ENCODE measurements at regions not wholly inside any gene's neighbourhood (a gene's known extent, or its start where the extent isn't known, plus 50 kb on each side); places are given as distances from the start of the nearest gene placed in this dataset.
"Not testable (repeated sequence)": the region's sequence is repeated elsewhere in the genome, so short reads cannot be mapped to it uniquely, and the experiment has no call there.

GRCh38 chr10:87416892-87417291 is 59.3 kb downstream of the NUTM2D start:
- H3K36me3 ChIP-seq (ENCODE audit: control insufficient read depth in 2 of 2, extremely low read depth in 1 of 2, insufficient read depth in 2 of 2, low read length in 2 of 2); CTCF ChIA-PET; H3K27ac ChIP-seq (ENCODE audit: insufficient read depth, low read depth, low read length); H3K9me3 ChIP-seq (replicated peaks; ENCODE audit: control insufficient read depth, insufficient read depth, low read length); POLR2A ChIA-PET; H3K79me2 ChIP-seq (ENCODE audit: control insufficient read depth, insufficient read depth, low read length); H4K20me1 ChIP-seq (replicated peaks; ENCODE audit: control insufficient read depth, extremely low read depth, insufficient read depth, low read length); H2AFZ ChIP-seq (ENCODE audit: low read depth, low read length); dilution Hi-C loops (cut with MboI; ENCODE audit: extremely low pct_ligation_motif_present, low sequenced_read_pairs); H3K27me3 ChIP-seq (ENCODE audit: control insufficient read depth in 2 of 2, insufficient read depth in 2 of 2, low read length in 2 of 2); BruUV-seq (replicated peaks); FAIRE-seq; H3K4me1 ChIP-seq (ENCODE audit: control insufficient read depth, extremely low read depth, insufficient read depth, low read length); intact Hi-C loops (cut with micrococcal nuclease); H3K4me3 ChIP-seq (replicated peaks in 1 of 3; ENCODE audit: insufficient read depth in 1 of 3, low read depth in 1 of 3, low read length in 3 of 3); H3K4me2 ChIP-seq (ENCODE audit: insufficient read depth, low read length); DNase-seq (ENCODE audit: low read depth, low spot score); H3K9me1 ChIP-seq (replicated peaks; ENCODE audit: control insufficient read depth, extremely low read depth, insufficient read depth, low read length); H3K9ac ChIP-seq (replicated peaks; ENCODE audit: extremely low read depth, insufficient read depth, low read length): not testable (repeated sequence)

GRCh38 chr10:87422641-87423040 is 65.1 kb downstream of the NUTM2D start:
- dilution Hi-C loops (cut with MboI; ENCODE audit: extremely low pct_ligation_motif_present, low sequenced_read_pairs); FAIRE-seq; POLR2A ChIA-PET; CTCF ChIA-PET; H3K27me3 ChIP-seq (ENCODE audit: control insufficient read depth in 2 of 2, insufficient read depth in 2 of 2, low read length in 2 of 2); H2AFZ ChIP-seq (ENCODE audit: low read depth, low read length); H3K27ac ChIP-seq (ENCODE audit: insufficient read depth, low read depth, low read length); BruUV-seq (replicated peaks); H3K9me1 ChIP-seq (replicated peaks; ENCODE audit: control insufficient read depth, extremely low read depth, insufficient read depth, low read length); DNase-seq (ENCODE audit: low read depth, low spot score); H3K4me2 ChIP-seq (ENCODE audit: insufficient read depth, low read length); H3K4me1 ChIP-seq (ENCODE audit: control insufficient read depth, extremely low read depth, insufficient read depth, low read length); H4K20me1 ChIP-seq (replicated peaks; ENCODE audit: control insufficient read depth, extremely low read depth, insufficient read depth, low read length); H3K9me3 ChIP-seq (replicated peaks; ENCODE audit: control insufficient read depth, insufficient read depth, low read length); H3K79me2 ChIP-seq (ENCODE audit: control insufficient read depth, insufficient read depth, low read length); H3K36me3 ChIP-seq (ENCODE audit: control insufficient read depth in 2 of 2, extremely low read depth in 1 of 2, insufficient read depth in 2 of 2, low read length in 2 of 2); H3K9ac ChIP-seq (replicated peaks; ENCODE audit: extremely low read depth, insufficient read depth, low read length); intact Hi-C loops (cut with micrococcal nuclease); H3K4me3 ChIP-seq (replicated peaks in 1 of 3; ENCODE audit: insufficient read depth in 1 of 3, low read depth in 1 of 3, low read length in 3 of 3): not testable (repeated sequence)

DNA sequence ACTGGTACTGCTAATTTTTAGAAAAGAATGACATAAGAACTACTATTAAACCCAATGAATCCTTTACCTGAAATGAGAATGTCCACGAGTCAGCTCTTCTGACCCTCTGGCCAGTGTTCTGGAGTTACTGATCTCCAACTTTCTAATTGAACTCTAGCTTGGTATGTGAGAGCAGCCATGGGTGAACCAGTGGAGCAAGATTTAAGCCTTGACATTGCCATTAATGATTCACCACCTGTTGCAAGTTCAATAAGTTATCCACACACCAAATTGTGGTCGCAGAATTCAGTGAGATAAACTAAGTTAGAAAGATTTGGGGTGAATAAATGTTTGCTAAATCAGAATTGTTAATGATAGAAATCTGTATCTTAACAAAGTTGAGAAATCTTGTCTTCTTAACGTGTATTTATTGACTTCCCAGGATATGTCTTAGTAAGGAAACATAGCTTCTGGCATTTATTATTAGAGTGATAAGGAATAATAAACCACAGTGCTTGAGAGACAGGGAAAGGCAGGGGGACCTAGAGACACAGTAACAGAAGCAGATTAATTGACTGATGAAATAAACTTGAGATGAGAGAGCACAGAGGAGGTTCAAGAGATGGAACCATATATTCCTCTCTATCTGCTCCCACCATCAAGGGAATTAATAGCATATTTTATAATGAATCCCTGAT is 67.3 kb downstream of the NUTM2D start:
- H3K27ac ChIP-seq (ENCODE audit: insufficient read depth, low read depth, low read length); intact Hi-C loops (cut with micrococcal nuclease); H3K9me3 ChIP-seq (replicated peaks; ENCODE audit: control insufficient read depth, insufficient read depth, low read length); H3K36me3 ChIP-seq (ENCODE audit: control insufficient read depth in 2 of 2, extremely low read depth in 1 of 2, insufficient read depth in 2 of 2, low read length in 2 of 2); H3K79me2 ChIP-seq (ENCODE audit: control insufficient read depth, insufficient read depth, low read length); H4K20me1 ChIP-seq (replicated peaks; ENCODE audit: control insufficient read depth, extremely low read depth, insufficient read depth, low read length); H3K27me3 ChIP-seq (ENCODE audit: control insufficient read depth in 2 of 2, insufficient read depth in 2 of 2, low read length in 2 of 2); DNase-seq (ENCODE audit: low read depth, low spot score); H3K4me2 ChIP-seq (ENCODE audit: insufficient read depth, low read length); H3K9ac ChIP-seq (replicated peaks; ENCODE audit: extremely low read depth, insufficient read depth, low read length); H3K4me3 ChIP-seq (replicated peaks in 1 of 3; ENCODE audit: insufficient read depth in 1 of 3, low read depth in 1 of 3, low read length in 3 of 3); CTCF ChIA-PET; BruUV-seq (replicated peaks); FAIRE-seq; POLR2A ChIA-PET; H2AFZ ChIP-seq (ENCODE audit: low read depth, low read length); H3K4me1 ChIP-seq (ENCODE audit: control insufficient read depth, extremely low read depth, insufficient read depth, low read length); dilution Hi-C loops (cut with MboI; ENCODE audit: extremely low pct_ligation_motif_present, low sequenced_read_pairs); H3K9me1 ChIP-seq (replicated peaks; ENCODE audit: control insufficient read depth, extremely low read depth, insufficient read depth, low read length): not testable (repeated sequence)

- intact Hi-C loops (cut with micrococcal nuclease); H3K36me3 ChIP-seq (ENCODE audit: control insufficient read depth in 2 of 2, extremely low read depth in 1 of 2, insufficient read depth in 2 of 2, low read length in 2 of 2); DNase-seq (ENCODE audit: low read depth, low spot score); H3K4me2 ChIP-seq (ENCODE audit: insufficient read depth, low read length); BruUV-seq (replicated peaks); H3K9ac ChIP-seq (replicated peaks; ENCODE audit: extremely low read depth, insufficient read depth, low read length); CTCF ChIA-PET; H3K9me1 ChIP-seq (replicated peaks; ENCODE audit: control insufficient read depth, extremely low read depth, insufficient read depth, low read length); H3K27me3 ChIP-seq (ENCODE audit: control insufficient read depth in 2 of 2, insufficient read depth in 2 of 2, low read length in 2 of 2); POLR2A ChIA-PET; H3K4me3 ChIP-seq (replicated peaks in 1 of 3; ENCODE audit: insufficient read depth in 1 of 3, low read depth in 1 of 3, low read length in 3 of 3); dilution Hi-C loops (cut with MboI; ENCODE audit: extremely low pct_ligation_motif_present, low sequenced_read_pairs); H3K9me3 ChIP-seq (replicated peaks; ENCODE audit: control insufficient read depth, insufficient read depth, low read length); FAIRE-seq; H4K20me1 ChIP-seq (replicated peaks; ENCODE audit: control insufficient read depth, extremely low read depth, insufficient read depth, low read length); H2AFZ ChIP-seq (ENCODE audit: low read depth, low read length); H3K4me1 ChIP-seq (ENCODE audit: control insufficient read depth, extremely low read depth, insufficient read depth, low read length); H3K79me2 ChIP-seq (ENCODE audit: control insufficient read depth, insufficient read depth, low read length); H3K27ac ChIP-seq (ENCODE audit: insufficient read depth, low read depth, low read length): not testable (repeated sequence)
Observed at GRCh38 chr10:87433836-87434235, 70.9 kb upstream of the MINPP1 start.

Measured in endothelial cell of umbilical vein (primary cell).